Peyer's patch (tissue), 4 donors: ENCODE measurements at regions not wholly inside any gene's neighbourhood (a gene's known extent, or its start where the extent isn't known, plus 50 kb on each side); places are given as distances from the start of the nearest gene placed in this dataset.

Experiments
- POLR2A ChIP-seq, 2 donors: fragments of 450-650 bp; IDR thresholded peaks; one replicate each; pipeline ENCODE4 v1.5.1; 2017; ENCODE audit warnings: antibody characterized with exemption in 2 of 2, mild to moderate bottlenecking in 2 of 2, moderate library complexity in 2 of 2
- TF ChIP-seq, protein P1 (sequence below), 6 experiments: fragments of 450-650 bp in 4 of 6; fragments of 200-600 bp in 2 of 6; sonication (generic) in 1 of 6; IDR thresholded peaks; one replicate each; pipeline ENCODE4 v1.5.1; 2017 to 2019; ENCODE audit warnings: antibody characterized with exemption in 6 of 6, mild to moderate bottlenecking in 3 of 6, moderate library complexity in 1 of 6

DNA sequence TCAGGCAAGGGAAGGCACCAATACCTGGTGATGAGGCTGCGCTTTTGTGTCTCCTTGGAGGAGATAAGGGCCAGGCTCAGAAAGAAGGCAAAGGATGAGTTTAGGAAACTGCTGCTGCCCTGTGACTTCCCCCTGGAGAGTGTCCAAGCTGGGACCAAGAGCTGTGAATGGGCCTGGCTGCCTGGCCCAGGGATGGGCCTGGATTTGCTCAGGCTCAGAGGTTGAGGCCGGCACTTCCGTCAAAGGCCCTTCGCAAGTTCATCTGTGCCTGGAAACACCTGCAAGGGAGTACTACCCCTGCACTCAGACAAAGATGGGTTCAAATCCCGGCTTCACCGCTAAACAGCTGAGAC, 50.5 kb upstream of the NANOS1 start:
- TF ChIP-seq, protein P1, sequence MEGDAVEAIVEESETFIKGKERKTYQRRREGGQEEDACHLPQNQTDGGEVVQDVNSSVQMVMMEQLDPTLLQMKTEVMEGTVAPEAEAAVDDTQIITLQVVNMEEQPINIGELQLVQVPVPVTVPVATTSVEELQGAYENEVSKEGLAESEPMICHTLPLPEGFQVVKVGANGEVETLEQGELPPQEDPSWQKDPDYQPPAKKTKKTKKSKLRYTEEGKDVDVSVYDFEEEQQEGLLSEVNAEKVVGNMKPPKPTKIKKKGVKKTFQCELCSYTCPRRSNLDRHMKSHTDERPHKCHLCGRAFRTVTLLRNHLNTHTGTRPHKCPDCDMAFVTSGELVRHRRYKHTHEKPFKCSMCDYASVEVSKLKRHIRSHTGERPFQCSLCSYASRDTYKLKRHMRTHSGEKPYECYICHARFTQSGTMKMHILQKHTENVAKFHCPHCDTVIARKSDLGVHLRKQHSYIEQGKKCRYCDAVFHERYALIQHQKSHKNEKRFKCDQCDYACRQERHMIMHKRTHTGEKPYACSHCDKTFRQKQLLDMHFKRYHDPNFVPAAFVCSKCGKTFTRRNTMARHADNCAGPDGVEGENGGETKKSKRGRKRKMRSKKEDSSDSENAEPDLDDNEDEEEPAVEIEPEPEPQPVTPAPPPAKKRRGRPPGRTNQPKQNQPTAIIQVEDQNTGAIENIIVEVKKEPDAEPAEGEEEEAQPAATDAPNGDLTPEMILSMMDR (IDR thresholded peaks at IDR 0.05): no peak
- TF ChIP-seq POLR2A (IDR thresholded peaks at IDR 0.05): no peak
